ENCODE measurements at regions not wholly inside any gene's neighbourhood (a gene's known extent, or its start where the extent isn't known, plus 50 kb on each side); places are given as distances from the start of the nearest gene placed in this dataset.
"Not testable (repeated sequence)": the region's sequence is repeated elsewhere in the genome, so short reads cannot be mapped to it uniquely, and the experiment has no call there.

- DNase-seq (ENCODE audit: low read depth, low spot score), result no peak
These were observed 562.8 kb downstream of the SLITRK6 start for GRCh38 chr13:85236413-85236812.

GRCh38 chr13:85230691-85231093 is 568.5 kb downstream of the SLITRK6 start:
- no peak for DNase-seq (ENCODE audit: low read depth, low spot score)

GRCh38 chr13:85228692-85229091 is 570.5 kb downstream of the SLITRK6 start:
- no peak for DNase-seq (ENCODE audit: low read depth, low spot score)

- no peak for DNase-seq (ENCODE audit: low read depth, low spot score)
These were observed 575.1 kb downstream of the SLITRK6 start for GRCh38 chr13:85223883-85224656.

- no peak for DNase-seq (ENCODE audit: low read depth, low spot score)
These were observed 582.6 kb downstream of the SLITRK6 start for GRCh38 chr13:85216576-85216975.

- DNase-seq (ENCODE audit: low read depth, low spot score), result no peak
These were observed 586.5 kb downstream of the SLITRK6 start for GRCh38 chr13:85212692-85213091.

- DNase-seq (ENCODE audit: low read depth, low spot score), result no peak
These were observed 594.4 kb downstream of the SLITRK6 start for GRCh38 chr13:85204668-85205344.

GRCh38 chr13:85197431-85197830 is 601.8 kb downstream of the SLITRK6 start:
- no peak for DNase-seq (ENCODE audit: low read depth, low spot score)

- no peak for DNase-seq (ENCODE audit: low read depth, low spot score)
These were observed 604.7 kb downstream of the SLITRK6 start for GRCh38 chr13:85194482-85194881.

GRCh38 chr13:85191996-85192718 is 607.1 kb downstream of the SLITRK6 start:
- no peak for DNase-seq (ENCODE audit: low read depth, low spot score)

- no peak for DNase-seq (ENCODE audit: low read depth, low spot score)
These were observed 612.7 kb downstream of the SLITRK6 start for GRCh38 chr13:85186356-85187045.

GRCh38 chr13:85174291-85174690 is 624.9 kb downstream of the SLITRK6 start:
- DNase-seq (ENCODE audit: low read depth, low spot score), result no peak

- DNase-seq (ENCODE audit: low read depth, low spot score), result no peak
These were observed 628.8 kb downstream of the SLITRK6 start for GRCh38 chr13:85170372-85170771.

GRCh38 chr13:85166891-85167290 is 632.3 kb downstream of the SLITRK6 start:
- no peak for DNase-seq (ENCODE audit: low read depth, low spot score)

GRCh38 chr13:85163063-85163462 is 636.2 kb downstream of the SLITRK6 start:
- DNase-seq (ENCODE audit: low read depth, low spot score), result no peak

GRCh38 chr13:85148009-85148408 is 651.2 kb downstream of the SLITRK6 start:
- DNase-seq (ENCODE audit: low read depth, low spot score), result no peak

GRCh38 chr13:85142351-85142927 is 656.8 kb downstream of the SLITRK6 start:
- no peak for DNase-seq (ENCODE audit: low read depth, low spot score)

- DNase-seq (ENCODE audit: low read depth, low spot score), result no peak
These were observed 657.8 kb downstream of the SLITRK6 start for GRCh38 chr13:85141401-85141800.

GRCh38 chr13:85140192-85140591 is 659.0 kb downstream of the SLITRK6 start:
- DNase-seq (ENCODE audit: low read depth, low spot score), result no peak

- no peak for DNase-seq (ENCODE audit: low read depth, low spot score)
These were observed 661.7 kb downstream of the SLITRK6 start for GRCh38 chr13:85137516-85137915.

GRCh38 chr13:85132986-85133385 is 666.2 kb downstream of the SLITRK6 start:
- DNase-seq (ENCODE audit: low read depth, low spot score), result no peak

GRCh38 chr13:85123501-85123900 is 675.7 kb downstream of the SLITRK6 start:
- not testable (repeated sequence) for DNase-seq (ENCODE audit: low read depth, low spot score)

Data from iPS DF 19.7 (cell line).